ENCODE measurements at regions not wholly inside any gene's neighbourhood (a gene's known extent, or its start where the extent isn't known, plus 50 kb on each side); places are given as distances from the start of the nearest gene placed in this dataset.

DNA sequence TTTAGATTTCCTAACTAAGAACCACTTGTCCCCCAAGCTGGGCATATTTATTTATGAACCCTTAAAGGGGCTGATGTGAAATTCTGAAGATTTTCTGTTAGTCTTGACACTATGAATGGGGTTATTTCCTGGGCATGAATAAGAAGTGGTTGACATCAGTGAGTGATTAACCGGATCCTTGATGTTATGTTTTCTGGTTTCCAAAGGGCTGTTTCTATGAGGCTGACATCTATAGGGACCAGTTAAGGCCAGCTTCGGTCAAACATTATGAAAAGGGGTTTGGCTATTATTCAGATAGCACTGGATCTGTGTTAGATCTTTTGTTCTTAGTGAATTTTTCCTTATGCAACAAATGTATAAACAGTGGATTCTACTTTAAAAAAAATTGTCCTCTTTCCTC, 443.7 kb upstream of the SPRED2 start:
- no peak for DNase-seq (ENCODE audit: low read depth)

GRCh38 chr2:65870826-65871225, 438.4 kb upstream of the SPRED2 start:
- no peak overlapping the region for H3K4me3 ChIP-seq (ENCODE audit: low read depth, low read length)
- TF ChIP-seq, protein P1, sequence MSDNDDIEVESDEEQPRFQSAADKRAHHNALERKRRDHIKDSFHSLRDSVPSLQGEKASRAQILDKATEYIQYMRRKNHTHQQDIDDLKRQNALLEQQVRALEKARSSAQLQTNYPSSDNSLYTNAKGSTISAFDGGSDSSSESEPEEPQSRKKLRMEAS (IDR thresholded peaks at IDR 0.05; ENCODE audit: low read depth, low read length): no peak
- TF ChIP-seq CTCF (IDR thresholded peaks at IDR 0.05; ENCODE audit: low read depth, low read length): no peak
- TF ChIP-seq POLR2A (IDR thresholded peaks at IDR 0.05; ENCODE audit: extremely low read depth, insufficient read length): no peak
- TF ChIP-seq MYC (IDR thresholded peaks at IDR 0.05; ENCODE audit: low read depth, low read length): no peak
- DNase-seq (ENCODE audit: low read depth): no peak

More for the DNA sequence above, 443.7 kb upstream of the SPRED2 start:
- TF ChIP-seq POLR2A (IDR thresholded peaks at IDR 0.05; ENCODE audit: extremely low read depth, insufficient read length) (no peak), CTCF (IDR thresholded peaks at IDR 0.05; ENCODE audit: low read depth, low read length) (no peak), MYC (IDR thresholded peaks at IDR 0.05; ENCODE audit: low read depth, low read length) (no peak)
- TF ChIP-seq, protein P1 (IDR thresholded peaks at IDR 0.05; ENCODE audit: low read depth, low read length): no peak
- no peak overlapping the region for H3K4me3 ChIP-seq (ENCODE audit: low read depth, low read length)

- H3K4me3 ChIP-seq (ENCODE audit: low read depth, low read length): no peak overlapping the region
- TF ChIP-seq CTCF (IDR thresholded peaks at IDR 0.05; ENCODE audit: low read depth, low read length) (no peak), MYC (IDR thresholded peaks at IDR 0.05; ENCODE audit: low read depth, low read length) (no peak)
- TF ChIP-seq, protein P1 (IDR thresholded peaks at IDR 0.05; ENCODE audit: low read depth, low read length): no peak
- no peak for DNase-seq (ENCODE audit: low read depth)
These were observed 436.9 kb upstream of the SPRED2 start for GRCh38 chr2:65869296-65869695.

DNA sequence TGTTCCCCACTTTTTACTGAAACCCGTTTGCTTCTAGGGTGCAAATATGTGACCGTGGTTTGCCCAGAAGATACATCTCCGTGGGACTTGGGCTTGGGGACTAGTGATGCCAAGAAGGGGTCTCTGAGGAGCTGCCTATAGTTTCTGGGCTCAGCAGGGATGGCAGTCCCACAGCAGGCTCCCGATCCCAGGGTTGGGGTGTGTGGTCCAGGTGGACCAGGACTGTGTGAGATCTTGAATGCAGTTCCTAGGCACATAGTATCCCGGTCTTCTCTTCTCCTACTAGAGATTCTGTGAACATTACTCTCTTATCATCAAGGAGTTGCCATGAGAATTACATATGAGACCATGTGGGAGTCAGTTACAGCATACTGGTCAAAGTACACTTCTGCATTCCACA, 435.8 kb upstream of the SPRED2 start:
- DNase-seq (ENCODE audit: low read depth): no peak
- no peak overlapping the region for H3K4me3 ChIP-seq (ENCODE audit: low read depth, low read length)
- TF ChIP-seq, protein P1 (IDR thresholded peaks at IDR 0.05; ENCODE audit: low read depth, low read length): no peak
- TF ChIP-seq MYC (IDR thresholded peaks at IDR 0.05; ENCODE audit: low read depth, low read length) (no peak), POLR2A (IDR thresholded peaks at IDR 0.05; ENCODE audit: extremely low read depth, insufficient read length) (no peak), CTCF (IDR thresholded peaks at IDR 0.05; ENCODE audit: low read depth, low read length) (no peak)

GRCh38 chr2:65867446-65867845, 435.0 kb upstream of the SPRED2 start:
- no peak overlapping the region for H3K4me3 ChIP-seq (ENCODE audit: low read depth, low read length)
- no peak for DNase-seq (ENCODE audit: low read depth)
- no peak for TF ChIP-seq POLR2A (IDR thresholded peaks at IDR 0.05; ENCODE audit: extremely low read depth, insufficient read length)
- TF ChIP-seq CTCF (IDR thresholded peaks at IDR 0.05; ENCODE audit: low read depth, low read length): no peak
- TF ChIP-seq MYC (IDR thresholded peaks at IDR 0.05; ENCODE audit: low read depth, low read length): no peak
- TF ChIP-seq, protein P1 (IDR thresholded peaks at IDR 0.05; ENCODE audit: low read depth, low read length): no peak

- no peak for DNase-seq (ENCODE audit: low read depth)
- TF ChIP-seq MYC (IDR thresholded peaks at IDR 0.05; ENCODE audit: low read depth, low read length) (no peak), POLR2A (IDR thresholded peaks at IDR 0.05; ENCODE audit: extremely low read depth, insufficient read length) (no peak), CTCF (IDR thresholded peaks at IDR 0.05; ENCODE audit: low read depth, low read length) (no peak)
- TF ChIP-seq, protein P1 (IDR thresholded peaks at IDR 0.05; ENCODE audit: low read depth, low read length): no peak
- H3K4me3 ChIP-seq (ENCODE audit: low read depth, low read length): no peak overlapping the region
These were observed 433.7 kb upstream of the SPRED2 start for GRCh38 chr2:65866148-65866547.

Data from NB4 (cell line).